HCT116 (cell line): ENCODE measurements at regions not wholly inside any gene's neighbourhood (a gene's known extent, or its start where the extent isn't known, plus 50 kb on each side); places are given as distances from the start of the nearest gene placed in this dataset.

Experiments used
- CEBPB ChIP-seq: IDR thresholded peaks from 2 replicates; pipeline ENCODE4 v1.6.1; 2012; ENCODE audit warnings: low read depth
- EZH2 ChIP-seq: fragments of 200-600 bp; sonication (generic); IDR thresholded peaks from 2 replicates; pipeline ENCODE4 v1.6.1; 2017; ENCODE audit warnings: antibody characterized with exemption, mixed run types
- POLR2A ChIP-seq: IDR thresholded peaks from 2 replicates; pipeline ENCODE4 v1.7.0; 2011; ENCODE audit warnings: borderline replicate concordance; ENCODE audit not compliant: insufficient read depth, insufficient read length; ENCODE audit errors: extremely low read depth
- POLR2AphosphoS5 ChIP-seq: IDR thresholded peaks from 2 replicates; pipeline ENCODE4 v1.6.1; 2011; ENCODE audit warnings: mild to moderate bottlenecking, low read depth, low read length, moderate library complexity
- SIN3A ChIP-seq: IDR thresholded peaks from 2 replicates; pipeline ENCODE4 v1.6.1; 2012; ENCODE audit warnings: low read depth
- SP1 ChIP-seq: IDR thresholded peaks from 2 replicates; pipeline ENCODE4 v1.6.1; 2012; ENCODE audit warnings: low read depth
- TCF7L2 ChIP-seq: IDR thresholded peaks from 2 replicates; pipeline ENCODE4 v1.7.0; 2011; ENCODE audit warnings: borderline replicate concordance, inconsistent platforms; ENCODE audit not compliant: insufficient read depth, insufficient read length; ENCODE audit errors: extremely low read depth
- TF ChIP-seq, protein P1 (sequence below), 3 experiments: fragments of 200-600 bp in 1 of 3; sonication (generic) in 1 of 3; IDR thresholded peaks in 2 of 3; conservative IDR thresholded peaks in 1 of 3; 2 replicates each; pipeline ENCODE4 v1.5.1; 2012 to 2017; ENCODE audit warnings: low read depth in 2 of 3, low read length in 2 of 3, antibody characterized with exemption in 1 of 3, borderline replicate concordance in 1 of 3, control low read depth in 1 of 3, mild to moderate bottlenecking in 1 of 3, mixed read lengths in 1 of 3, mixed run types in 1 of 3, moderate library complexity in 1 of 3; ENCODE audit not compliant: insufficient read depth in 1 of 3

DNA sequence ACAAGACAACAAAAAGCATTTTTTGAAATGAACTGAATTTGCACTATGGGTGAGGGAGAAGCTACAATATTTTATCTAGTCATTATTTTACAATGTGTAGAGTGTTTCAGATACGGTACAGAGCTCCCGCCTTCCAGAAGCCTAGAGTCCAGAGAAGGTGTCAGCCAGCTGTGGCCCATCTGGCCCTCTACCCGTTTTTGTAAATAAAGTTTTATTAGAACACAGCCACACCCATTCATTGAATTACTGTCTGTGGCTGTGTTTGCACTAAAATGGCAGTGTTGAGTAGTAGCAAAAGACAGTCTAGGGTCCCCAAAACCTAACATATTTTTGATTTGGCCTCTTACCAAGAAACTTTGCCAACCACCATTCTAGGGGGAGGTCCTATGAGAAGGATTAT lies 162.0 kb downstream of the JCAD start:
- TF ChIP-seq POLR2A (no peak), POLR2AphosphoS5 (no peak), EZH2 (no peak), SIN3A (no peak), SP1 (no peak), TCF7L2 (no peak), CEBPB (no peak)
- TF ChIP-seq, protein P1, sequence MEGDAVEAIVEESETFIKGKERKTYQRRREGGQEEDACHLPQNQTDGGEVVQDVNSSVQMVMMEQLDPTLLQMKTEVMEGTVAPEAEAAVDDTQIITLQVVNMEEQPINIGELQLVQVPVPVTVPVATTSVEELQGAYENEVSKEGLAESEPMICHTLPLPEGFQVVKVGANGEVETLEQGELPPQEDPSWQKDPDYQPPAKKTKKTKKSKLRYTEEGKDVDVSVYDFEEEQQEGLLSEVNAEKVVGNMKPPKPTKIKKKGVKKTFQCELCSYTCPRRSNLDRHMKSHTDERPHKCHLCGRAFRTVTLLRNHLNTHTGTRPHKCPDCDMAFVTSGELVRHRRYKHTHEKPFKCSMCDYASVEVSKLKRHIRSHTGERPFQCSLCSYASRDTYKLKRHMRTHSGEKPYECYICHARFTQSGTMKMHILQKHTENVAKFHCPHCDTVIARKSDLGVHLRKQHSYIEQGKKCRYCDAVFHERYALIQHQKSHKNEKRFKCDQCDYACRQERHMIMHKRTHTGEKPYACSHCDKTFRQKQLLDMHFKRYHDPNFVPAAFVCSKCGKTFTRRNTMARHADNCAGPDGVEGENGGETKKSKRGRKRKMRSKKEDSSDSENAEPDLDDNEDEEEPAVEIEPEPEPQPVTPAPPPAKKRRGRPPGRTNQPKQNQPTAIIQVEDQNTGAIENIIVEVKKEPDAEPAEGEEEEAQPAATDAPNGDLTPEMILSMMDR (IDR thresholded peaks at IDR 0.05 in 2 of 3, conservative IDR thresholded peaks at IDR 0.05 in 1 of 3; ENCODE audit: borderline replicate concordance in 1 of 3, insufficient read depth in 1 of 3, low read depth in 2 of 3, low read length in 2 of 3) = no peak
